Right atrium auricular region (tissue), 2 donors: ENCODE measurements at regions not wholly inside any gene's neighbourhood (a gene's known extent, or its start where the extent isn't known, plus 50 kb on each side); places are given as distances from the start of the nearest gene placed in this dataset.
A peak's percentile ranks its signal among the peaks of the same experiment; 100 is the strongest.

Source experiments
- DNase-seq: peaks from one replicate; pipeline ENCODE4 v3.0.0-alpha.2; 2019; ENCODE audit warnings: low spot score
- H3K27ac ChIP-seq, 2 donors: fragments of 200-600 bp; sonication (generic); 1 replicate in 1 of 2; 2 replicates in 1 of 2; pipeline ENCODE4 v1.5.1; 2016 to 2019
- H3K27me3 ChIP-seq, 2 donors: fragments of 200-600 bp; sonication (generic); one replicate each; pipeline versions ENCODE4 v1.5.1 to v1.6.0; 2017 to 2019
- H3K36me3 ChIP-seq: fragments of 200-600 bp; sonication (generic); one replicate; pipeline ENCODE4 v1.5.1; 2016
- H3K4me1 ChIP-seq, 2 donors: fragments of 200-600 bp; sonication (generic); one replicate each; pipeline versions ENCODE4 v1.5.1 to v1.6.0; 2017 to 2019
- H3K4me3 ChIP-seq, 2 donors: fragments of 200-600 bp; sonication (generic); 1 replicate in 1 of 2; 2 replicates in 1 of 2; pipeline ENCODE4 v1.5.1; 2017 to 2019; ENCODE audit warnings: mild to moderate bottlenecking in 1 of 2, moderate library complexity in 1 of 2
- H3K9me3 ChIP-seq, 2 donors: fragments of 200-600 bp; sonication (generic); one replicate each; pipeline ENCODE4 v1.5.1; 2019
- CTCF ChIP-seq, 2 donors: fragments of 200-600 bp; sonication (generic); IDR thresholded peaks; one replicate each; pipeline ENCODE4 v1.5.1; 2019; ENCODE audit warnings: antibody characterized with exemption in 2 of 2

- Histone ChIP-seq H3K27ac (no peak overlapping the region), H3K36me3 (no peaks in the 10 kb centered on the region), H3K4me1 (peaks cover 0 to 38% of the 10 kb centered on the region in 2 donors), H3K27me3 (no peaks in the 10 kb centered on the region), H3K4me3 (no peak overlapping the region), H3K9me3 (no peaks in the 10 kb centered on the region)
- no peak for DNase-seq
- TF ChIP-seq CTCF (IDR thresholded peaks at IDR 0.05), result no peak
Measured at GRCh38 chr1:108055387-108055786, 90.4 kb upstream of the VAV3 start.

- Histone ChIP-seq H3K9me3 (no peaks in the 10 kb centered on the region), H3K36me3 (no peaks in the 10 kb centered on the region), H3K27ac (no peak overlapping the region), H3K4me1 (peaks cover 0 to 47% of the 10 kb centered on the region in 2 donors), H3K4me3 (no peak overlapping the region), H3K27me3 (no peaks in the 10 kb centered on the region)
- no peak for TF ChIP-seq CTCF (IDR thresholded peaks at IDR 0.05)
- no peak for DNase-seq
Measured at GRCh38 chr1:108054396-108054795, 89.4 kb upstream of the VAV3 start.

GRCh38 chr1:108053270-108054013 is 88.5 kb upstream of the VAV3 start:
- Histone ChIP-seq H3K9me3 (no peaks in the 10 kb centered on the region), H3K27me3 (no peaks in the 10 kb centered on the region), H3K27ac (no peak overlapping the region), H3K36me3 (no peaks in the 10 kb centered on the region), H3K4me1 (peaks cover 0 to 54% of the 10 kb centered on the region in 2 donors), H3K4me3 (no peak overlapping the region)
- DNase-seq, result no peak
- TF ChIP-seq CTCF (IDR thresholded peaks at IDR 0.05), result no peak

- H3K4me3 ChIP-seq, result no peak overlapping the region
Measured at GRCh38 chr1:108051631-108052377, 86.8 kb upstream of the VAV3 start.

GRCh38 chr1:108050911-108051629 is 86.1 kb upstream of the VAV3 start:
- Histone ChIP-seq H3K36me3 (no peaks in the 10 kb centered on the region), H3K27me3 (no peaks in the 10 kb centered on the region), H3K4me1 (peaks cover 0 to 54% of the 10 kb centered on the region in 2 donors), H3K9me3 (no peaks in the 10 kb centered on the region), H3K4me3 (no peak overlapping the region), H3K27ac (peak overlapping the region; percentile 23 to 28)
- no peak for TF ChIP-seq CTCF (IDR thresholded peaks at IDR 0.05)
- no peak for DNase-seq

More at GRCh38 chr1:108051631-108052377, 86.8 kb upstream of the VAV3 start:
- TF ChIP-seq CTCF (IDR thresholded peaks at IDR 0.05), result no peak
- Histone ChIP-seq H3K27me3 (no peaks in the 10 kb centered on the region), H3K9me3 (no peaks in the 10 kb centered on the region), H3K36me3 (no peaks in the 10 kb centered on the region), H3K27ac (peak overlapping the region in 1 of 2 donors; percentile 3), H3K4me1 (peaks cover 0 to 54% of the 10 kb centered on the region in 2 donors)
- no peak for DNase-seq
